ENCODE measurements at regions not wholly inside any gene's neighbourhood (a gene's known extent, or its start where the extent isn't known, plus 50 kb on each side); places are given as distances from the start of the nearest gene placed in this dataset.
A peak's percentile ranks its signal among the peaks of the same experiment; 100 is the strongest.

DNA sequence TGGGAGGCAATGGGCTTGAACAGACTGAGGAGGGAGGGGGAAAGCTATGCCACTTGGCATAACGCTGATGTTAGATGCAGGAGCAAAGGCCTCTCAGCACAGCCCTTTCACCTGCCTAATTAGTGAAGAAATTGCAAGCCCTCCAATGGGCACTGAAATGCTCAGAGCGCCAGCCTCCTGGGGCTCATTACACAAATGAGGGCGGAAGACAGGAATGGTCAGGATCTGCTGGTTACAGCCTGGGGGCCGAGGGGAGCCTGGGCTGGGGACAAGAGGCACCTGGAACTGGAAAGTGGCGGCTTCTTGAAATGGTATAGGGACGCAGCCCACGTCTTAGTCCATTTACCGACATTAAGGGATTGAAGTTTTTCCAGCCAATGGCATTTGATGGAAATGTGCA, 50.2 kb upstream of the PLET1 start:
- TF ChIP-seq, protein P1, sequence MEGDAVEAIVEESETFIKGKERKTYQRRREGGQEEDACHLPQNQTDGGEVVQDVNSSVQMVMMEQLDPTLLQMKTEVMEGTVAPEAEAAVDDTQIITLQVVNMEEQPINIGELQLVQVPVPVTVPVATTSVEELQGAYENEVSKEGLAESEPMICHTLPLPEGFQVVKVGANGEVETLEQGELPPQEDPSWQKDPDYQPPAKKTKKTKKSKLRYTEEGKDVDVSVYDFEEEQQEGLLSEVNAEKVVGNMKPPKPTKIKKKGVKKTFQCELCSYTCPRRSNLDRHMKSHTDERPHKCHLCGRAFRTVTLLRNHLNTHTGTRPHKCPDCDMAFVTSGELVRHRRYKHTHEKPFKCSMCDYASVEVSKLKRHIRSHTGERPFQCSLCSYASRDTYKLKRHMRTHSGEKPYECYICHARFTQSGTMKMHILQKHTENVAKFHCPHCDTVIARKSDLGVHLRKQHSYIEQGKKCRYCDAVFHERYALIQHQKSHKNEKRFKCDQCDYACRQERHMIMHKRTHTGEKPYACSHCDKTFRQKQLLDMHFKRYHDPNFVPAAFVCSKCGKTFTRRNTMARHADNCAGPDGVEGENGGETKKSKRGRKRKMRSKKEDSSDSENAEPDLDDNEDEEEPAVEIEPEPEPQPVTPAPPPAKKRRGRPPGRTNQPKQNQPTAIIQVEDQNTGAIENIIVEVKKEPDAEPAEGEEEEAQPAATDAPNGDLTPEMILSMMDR (IDR thresholded peaks at IDR 0.05; ENCODE audit: control insufficient read depth, insufficient read depth, low read depth, low read length, missing control alignments) = no peak
- no peak overlapping the region for H3K4me3 ChIP-seq (ENCODE audit: control insufficient read depth, low read depth, low read length)
- no peak for DNase-seq (ENCODE audit: low read depth)

DNA sequence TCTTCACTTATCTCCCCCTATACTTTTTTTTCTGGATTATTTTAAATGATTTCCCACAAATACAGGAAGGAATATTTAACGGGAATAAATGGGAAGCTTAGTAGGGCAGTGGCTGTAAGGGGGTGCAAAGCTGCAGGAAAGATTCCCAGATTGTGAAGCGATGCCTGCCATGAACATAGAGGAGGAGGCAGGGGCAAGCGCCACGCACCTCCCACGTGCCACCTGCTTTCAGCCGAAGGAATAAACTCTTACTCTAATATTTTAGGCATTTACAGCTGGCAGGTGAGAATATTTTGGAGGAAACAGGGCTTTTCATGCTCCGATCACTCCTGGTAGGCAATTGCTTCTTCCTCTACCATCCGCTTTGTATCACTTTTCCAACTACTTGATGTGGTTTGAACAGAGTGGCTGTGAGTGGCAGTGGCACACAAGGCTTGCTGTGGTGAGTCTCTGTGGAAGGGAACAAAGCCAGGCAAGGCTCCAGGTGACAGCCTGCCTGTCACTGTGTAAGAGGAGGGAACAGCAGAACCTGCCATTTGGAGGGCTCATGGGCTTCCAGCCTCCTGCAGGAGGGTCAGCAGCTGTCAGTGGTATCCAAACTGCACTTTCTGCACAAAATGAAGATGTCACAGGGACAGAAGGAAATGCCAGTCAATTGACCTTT, 54.5 kb upstream of the PLET1 start:
- TF ChIP-seq, protein P1 (IDR thresholded peaks at IDR 0.05; ENCODE audit: control insufficient read depth, insufficient read depth, low read depth, low read length, missing control alignments) = no peak
- no peak for DNase-seq (ENCODE audit: low read depth)
- no peak overlapping the region for H3K4me3 ChIP-seq (ENCODE audit: control insufficient read depth, low read depth, low read length)

DNA sequence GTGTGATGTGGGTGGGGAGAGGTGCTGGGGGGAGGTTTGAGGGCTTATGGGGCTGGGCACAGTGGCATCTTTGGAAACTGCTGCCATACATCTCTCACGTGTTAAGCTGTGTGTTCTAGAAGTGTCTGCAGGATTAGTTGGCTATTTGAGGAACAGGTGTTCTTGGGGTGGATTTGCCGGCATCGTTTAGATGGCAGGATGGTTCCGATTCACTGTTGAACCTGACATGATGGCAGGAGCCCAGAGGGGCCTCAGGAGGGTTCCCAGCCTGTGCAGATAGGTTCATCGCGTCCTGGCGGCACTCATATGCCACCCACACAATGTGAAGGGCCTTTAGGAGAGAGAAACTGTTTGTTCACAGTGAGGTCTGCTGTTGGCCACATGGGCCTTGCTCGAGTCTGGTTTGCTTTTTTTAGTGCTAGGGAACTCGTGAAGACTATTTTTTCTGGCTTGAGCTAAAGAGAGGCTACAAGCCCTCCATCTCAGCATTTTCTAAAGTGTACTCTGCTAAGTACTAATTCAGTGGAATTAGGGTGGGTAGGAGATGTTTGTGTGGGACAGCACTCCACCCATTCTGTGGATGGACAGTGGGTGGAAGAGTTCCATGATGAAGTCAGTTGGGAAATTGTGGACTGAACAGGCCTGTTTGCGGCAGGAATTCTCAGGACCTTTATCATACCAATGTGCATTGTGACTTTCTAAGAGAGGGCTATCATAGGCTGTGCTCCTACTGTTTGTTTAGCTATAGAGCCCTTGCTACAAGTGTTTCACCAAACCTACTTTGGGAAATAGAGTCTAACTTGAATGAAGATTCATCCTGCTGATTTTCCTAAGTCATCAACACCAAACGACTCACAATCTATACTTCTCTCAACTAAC, 55.4 kb upstream of the PLET1 start:
- TF ChIP-seq, protein P1 (IDR thresholded peaks at IDR 0.05; ENCODE audit: control insufficient read depth, insufficient read depth, low read depth, low read length, missing control alignments) = no peak
- DNase-seq (ENCODE audit: low read depth) = no peak
- H3K4me3 ChIP-seq (ENCODE audit: control insufficient read depth, low read depth, low read length) = no peak overlapping the region

DNA sequence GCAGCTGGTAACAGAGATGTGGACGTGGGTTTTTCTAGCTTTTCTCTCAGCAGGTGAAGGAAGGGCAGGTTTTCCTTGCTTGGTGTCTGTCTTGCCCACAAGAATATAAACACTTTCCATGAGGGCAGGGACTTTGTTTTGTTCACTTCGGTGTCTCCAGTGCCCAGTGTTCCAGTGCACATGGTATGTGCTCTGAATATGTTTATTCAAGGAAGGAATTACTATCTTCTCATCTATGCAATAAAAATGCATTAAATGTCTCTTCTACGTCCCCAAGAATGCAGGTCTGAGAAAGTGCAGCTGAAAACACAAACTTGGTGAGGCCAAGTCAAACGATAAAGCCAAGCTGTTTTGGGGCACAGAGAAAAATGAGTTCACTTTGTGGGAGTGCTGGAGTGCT, 56.3 kb upstream of the PLET1 start:
- TF ChIP-seq, protein P1 (IDR thresholded peaks at IDR 0.05; ENCODE audit: control insufficient read depth, insufficient read depth, low read depth, low read length, missing control alignments) = no peak
- no peak overlapping the region for H3K4me3 ChIP-seq (ENCODE audit: control insufficient read depth, low read depth, low read length)
- no peak for DNase-seq (ENCODE audit: low read depth)

DNA sequence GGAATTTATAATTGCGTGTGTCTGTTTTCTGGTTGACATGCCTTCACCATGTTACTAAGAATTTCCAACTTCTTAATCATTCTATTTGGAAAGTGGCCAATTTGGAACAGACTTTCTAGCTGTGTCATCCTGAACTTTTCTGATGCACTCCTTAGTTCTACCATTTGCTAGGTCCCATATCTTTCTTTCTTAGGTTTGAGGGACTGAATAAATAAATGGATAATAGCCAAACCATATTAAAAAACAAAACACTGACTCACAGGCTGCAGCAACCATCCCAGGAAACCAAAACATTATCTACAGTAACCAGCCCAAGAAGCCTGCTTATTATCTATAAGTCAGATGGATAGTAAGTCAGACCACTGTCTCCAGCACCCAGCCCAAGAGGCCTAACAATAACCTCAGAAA, 57.5 kb upstream of the PLET1 start:
- DNase-seq (ENCODE audit: low read depth) = peak; percentile 78
- TF ChIP-seq, protein P1 (IDR thresholded peaks at IDR 0.05; ENCODE audit: control insufficient read depth, insufficient read depth, low read depth, low read length, missing control alignments) = no peak
- H3K4me3 ChIP-seq (ENCODE audit: control insufficient read depth, low read depth, low read length) = no peak overlapping the region

DNA sequence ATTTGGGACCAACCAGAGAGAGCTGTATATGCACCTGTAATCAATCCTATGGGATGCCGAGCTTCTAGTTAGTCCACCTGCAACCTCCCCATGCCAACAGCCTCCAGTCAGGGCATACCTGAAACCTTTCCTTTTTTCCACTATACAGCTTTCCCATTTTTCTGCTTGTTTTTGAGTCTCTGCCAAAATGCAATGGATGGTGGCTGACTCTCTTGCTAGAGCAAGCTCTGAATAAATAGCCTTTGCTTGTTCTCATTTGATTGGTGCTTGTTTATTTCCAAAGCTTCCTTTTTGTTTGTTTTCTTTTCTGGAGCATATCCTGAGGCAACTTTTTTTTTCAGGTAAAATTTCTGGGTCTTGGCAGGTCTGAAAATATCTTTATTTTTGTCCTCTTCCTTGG, 58.0 kb upstream of the PLET1 start:
- no peak for DNase-seq (ENCODE audit: low read depth)

More for the DNA sequence above, 58.0 kb upstream of the PLET1 start:
- H3K4me3 ChIP-seq (ENCODE audit: control insufficient read depth, low read depth, low read length) = no peak overlapping the region
- TF ChIP-seq, protein P1 (IDR thresholded peaks at IDR 0.05; ENCODE audit: control insufficient read depth, insufficient read depth, low read depth, low read length, missing control alignments) = no peak
